HL-60 (cell line): ENCODE measurements at regions not wholly inside any gene's neighbourhood (a gene's known extent, or its start where the extent isn't known, plus 50 kb on each side); places are given as distances from the start of the nearest gene placed in this dataset.

ENCODE experiments used
- DNase-seq, 2 experiments: peaks; one replicate each; pipeline ENCODE4 v3.0.0-alpha.2; 2010 to 2020; ENCODE audit warnings: low read depth in 1 of 2, low spot score in 1 of 2
- H3K27ac ChIP-seq: fragments of 250-450 bp; sonication (Bioruptor Pico); replicated peaks from 2 replicates; pipeline ENCODE4 v1.5.1; 2020; ENCODE audit warnings: mild to moderate bottlenecking, moderate library complexity
- H3K27me3 ChIP-seq: fragments of 250-450 bp; sonication (Bioruptor Pico); 2 replicates; pipeline ENCODE4 v1.5.1; 2021; ENCODE audit warnings: mild to moderate bottlenecking, moderate library complexity; ENCODE audit not compliant: insufficient read depth, poor library complexity, severe bottlenecking
- H3K4me3 ChIP-seq: replicated peaks from 2 replicates; pipeline ENCODE4 v1.5.1; 2011; ENCODE audit warnings: mild to moderate bottlenecking, control low read depth, low read length; ENCODE audit not compliant: insufficient read depth
- CTCF ChIP-seq: IDR thresholded peaks from one replicate; pipeline ENCODE4 v1.5.1; 2011; ENCODE audit warnings: low read length, control low read depth, inconsistent platforms; ENCODE audit not compliant: insufficient read depth
- GABPA ChIP-seq: IDR thresholded peaks from 2 replicates; pipeline ENCODE4 v1.6.1; 2012; ENCODE audit warnings: low read depth
- POLR2AphosphoS5 ChIP-seq: IDR thresholded peaks from 2 replicates; pipeline ENCODE4 v1.6.1; 2012; ENCODE audit warnings: low read depth
- REST ChIP-seq: IDR thresholded peaks from 2 replicates; pipeline ENCODE4 v1.6.1; 2012; ENCODE audit warnings: low read depth; ENCODE audit not compliant: insufficient replicate concordance
- SPI1 ChIP-seq: IDR thresholded peaks from 2 replicates; pipeline ENCODE4 v1.6.1; 2012; ENCODE audit warnings: low read depth, mild to moderate bottlenecking, borderline replicate concordance

GRCh38 chr13:107806726-107807125 lies 408.6 kb downstream of the LIG4 start:
- Histone ChIP-seq H3K27ac (no peak overlapping the region), H3K4me3 (no peak overlapping the region), H3K27me3 (no peaks in the 10 kb centered on the region)
- TF ChIP-seq CTCF (no peak), SPI1 (no peak), GABPA (no peak), POLR2AphosphoS5 (no peak), REST (no peak)
- no peak for DNase-seq

GRCh38 chr13:107803822-107804495 lies 411.4 kb downstream of the LIG4 start:
- DNase-seq = no peak
- Histone ChIP-seq H3K27me3 (no peaks in the 10 kb centered on the region), H3K4me3 (no peak overlapping the region), H3K27ac (no peak overlapping the region)
- TF ChIP-seq POLR2AphosphoS5 (no peak), REST (no peak), SPI1 (no peak), CTCF (no peak), GABPA (no peak)

DNA sequence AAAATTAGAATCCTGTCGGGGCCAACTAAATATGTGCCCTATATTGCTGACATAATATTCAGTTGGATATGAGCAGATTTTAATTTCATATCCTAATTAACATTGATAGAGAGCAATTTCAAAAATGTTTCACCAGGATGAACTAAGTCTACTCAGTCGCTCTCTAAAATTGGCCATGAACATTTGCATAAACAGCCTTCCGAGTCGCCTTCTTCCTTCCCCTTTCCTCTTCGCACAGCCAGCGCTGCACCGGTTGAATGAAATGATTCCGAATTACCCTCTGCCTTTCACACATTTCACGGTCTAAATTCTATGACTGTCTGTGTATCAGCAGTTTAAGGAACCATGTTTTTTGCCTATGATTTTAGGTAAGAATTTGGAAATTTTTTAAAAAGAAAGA lies 413.7 kb downstream of the LIG4 start:
- H3K27me3 ChIP-seq = no peaks in the 10 kb centered on the region
- no peak for TF ChIP-seq REST
- no peak for TF ChIP-seq GABPA
- no peak for TF ChIP-seq POLR2AphosphoS5
- TF ChIP-seq SPI1 = no peak
- H3K4me3 ChIP-seq = no peak overlapping the region
- no peak overlapping the region for H3K27ac ChIP-seq
- no peak for DNase-seq
